GM23248 (cell line): ENCODE measurements at regions not wholly inside any gene's neighbourhood (a gene's known extent, or its start where the extent isn't known, plus 50 kb on each side); places are given as distances from the start of the nearest gene placed in this dataset.

Experiments
- DNase-seq: peaks from one replicate; pipeline ENCODE4 v3.0.0-alpha.2; 2015
- H2AFZ ChIP-seq: fragments of 200-600 bp; sonication (generic); 2 replicates; pipeline ENCODE4 v1.6.1; 2016; ENCODE audit warnings: antibody characterized with exemption
- H3F3A ChIP-seq: fragments of 200-600 bp; sonication (generic); 2 replicates; pipeline ENCODE4 v1.6.1; 2016; ENCODE audit warnings: mild to moderate bottlenecking, antibody characterized with exemption, mixed run types; ENCODE audit not compliant: insufficient read depth
- H3K27ac ChIP-seq: fragments of 200-600 bp; sonication (generic); 2 replicates; pipeline ENCODE4 v1.5.1; 2016; ENCODE audit warnings: mild to moderate bottlenecking
- H3K27me3 ChIP-seq: fragments of 200-600 bp; sonication (generic); replicated peaks from 2 replicates; pipeline ENCODE4 v1.6.1; 2016; ENCODE audit warnings: mild to moderate bottlenecking; ENCODE audit not compliant: insufficient read depth
- H3K36me3 ChIP-seq: fragments of 200-600 bp; sonication (generic); 2 replicates; pipeline ENCODE4 v1.6.1; 2016; ENCODE audit warnings: low read depth, mild to moderate bottlenecking
- H3K4me1 ChIP-seq: fragments of 200-600 bp; sonication (generic); 2 replicates; pipeline ENCODE4 v1.6.1; 2016; ENCODE audit warnings: mild to moderate bottlenecking; ENCODE audit not compliant: insufficient read depth
- H3K4me2 ChIP-seq: fragments of 200-600 bp; sonication (generic); one replicate; pipeline ENCODE4 v1.6.1; 2016; ENCODE audit warnings: mild to moderate bottlenecking; ENCODE audit not compliant: unreplicated experiment
- H3K4me3 ChIP-seq: fragments of 200-600 bp; sonication (generic); 2 replicates; pipeline ENCODE4 v1.5.1; 2016; ENCODE audit warnings: mild to moderate bottlenecking
- H3K79me2 ChIP-seq: fragments of 200-600 bp; sonication (generic); 2 replicates; pipeline ENCODE4 v1.6.1; 2016; ENCODE audit warnings: mild to moderate bottlenecking; ENCODE audit not compliant: insufficient read depth
- H3K9ac ChIP-seq: fragments of 200-600 bp; sonication (generic); 2 replicates; pipeline ENCODE4 v1.6.1; 2016; ENCODE audit warnings: mild to moderate bottlenecking
- H3K9me2 ChIP-seq: fragments of 200-600 bp; sonication (generic); 2 replicates; pipeline ENCODE4 v1.6.1; 2016; ENCODE audit warnings: mixed run types, mild to moderate bottlenecking, moderate library complexity; ENCODE audit not compliant: insufficient read depth
- H3K9me3 ChIP-seq: fragments of 200-600 bp; sonication (generic); one replicate; pipeline ENCODE4 v1.6.1; 2017; ENCODE audit warnings: low read depth
- H4K20me1 ChIP-seq: fragments of 200-600 bp; sonication (generic); 2 replicates; pipeline ENCODE4 v1.6.0; 2016; ENCODE audit not compliant: insufficient read depth
- EZH2 ChIP-seq: fragments of 200-600 bp; sonication (generic); IDR thresholded peaks from 2 replicates; pipeline ENCODE4 v1.6.1; 2018; ENCODE audit warnings: antibody characterized with exemption, mild to moderate bottlenecking; ENCODE audit not compliant: insufficient read depth, poor library complexity, severe bottlenecking
- EZH2phosphoT487 ChIP-seq: fragments of 200-600 bp; sonication (generic); IDR thresholded peaks from 2 replicates; pipeline ENCODE4 v1.6.1; 2018; ENCODE audit warnings: antibody characterized with exemption, moderate library complexity, mild to moderate bottlenecking, low read depth; ENCODE audit not compliant: insufficient read depth
- WGBS, 2 experiments: methylation state at CpG; one replicate each; pipeline ENCODE4 v1.1.6; 2015 to 2017; ENCODE audit warnings: low lambda C conversion rate in 2 of 2, low coverage in 1 of 2; ENCODE audit errors: missing lambda C conversion rate in 2 of 2; 5-methylcytosine and 5-hydroxymethylcytosine counted together
- in situ Hi-C: fragments of 300-500 bp; cut with MboI; formaldehyde crosslinking; loops from 2 replicates; pipeline ENCODE4 v1.15.0; 2020

DNA sequence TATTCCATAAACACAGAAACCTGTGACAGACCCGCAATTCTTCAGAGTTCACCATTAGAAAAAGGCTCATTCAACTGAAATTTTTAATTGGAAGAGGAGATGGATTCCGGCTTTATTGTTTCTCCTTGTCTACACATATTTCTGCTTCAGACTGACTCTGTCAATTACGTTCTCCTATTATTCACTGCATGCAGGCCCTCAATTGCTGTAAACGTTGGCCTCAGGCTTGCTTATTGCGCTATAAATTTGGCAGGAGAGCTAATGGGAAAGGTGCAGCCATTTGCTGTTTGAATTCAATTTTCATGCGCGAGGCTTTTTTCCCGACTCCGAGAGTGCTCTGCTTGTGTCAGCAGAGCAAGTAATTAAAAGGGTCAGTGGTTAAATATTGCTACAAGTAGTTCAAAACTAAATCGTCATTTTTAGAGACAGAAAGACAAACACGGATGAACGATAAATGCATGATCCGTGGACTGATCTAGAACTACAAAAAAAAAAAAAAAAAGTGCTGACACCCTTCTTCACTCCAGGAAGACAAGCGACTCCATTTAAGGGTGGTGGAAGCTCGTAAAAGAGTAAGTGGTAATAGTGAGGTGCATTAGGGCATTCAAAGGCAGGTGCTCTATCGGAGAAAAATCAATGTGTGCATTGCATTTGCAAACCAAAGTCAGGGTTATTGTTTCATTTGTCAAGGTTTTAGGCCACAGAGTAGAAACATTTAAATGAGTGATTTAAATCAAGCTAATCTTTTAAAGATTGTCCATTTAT is 841.6 kb upstream of the FRG1 start:
- Histone ChIP-seq H3K4me2 (no peak overlapping the region), H3K27me3 (no peaks in the 10 kb centered on the region), H3K79me2 (no peaks in the 10 kb centered on the region), H3K27ac (no peak overlapping the region), H3K36me3 (no peaks in the 10 kb centered on the region), H3K9ac (no peak overlapping the region), H2AFZ (no peak overlapping the region), H3F3A (no peaks in the 10 kb centered on the region), H3K4me1 (no peaks in the 10 kb centered on the region), H3K9me3 (no peaks in the 10 kb centered on the region), H4K20me1 (no peaks in the 10 kb centered on the region), H3K9me2 (no peaks in the 10 kb centered on the region), H3K4me3 (no peak overlapping the region)
- in situ Hi-C loops = no loop called here
- no peak for TF ChIP-seq EZH2
- TF ChIP-seq EZH2phosphoT487 = no peak
- 50% methylated on average over 16 of the region's 16 CpGs for WGBS, 2 experiments
- DNase-seq = no peak

DNA sequence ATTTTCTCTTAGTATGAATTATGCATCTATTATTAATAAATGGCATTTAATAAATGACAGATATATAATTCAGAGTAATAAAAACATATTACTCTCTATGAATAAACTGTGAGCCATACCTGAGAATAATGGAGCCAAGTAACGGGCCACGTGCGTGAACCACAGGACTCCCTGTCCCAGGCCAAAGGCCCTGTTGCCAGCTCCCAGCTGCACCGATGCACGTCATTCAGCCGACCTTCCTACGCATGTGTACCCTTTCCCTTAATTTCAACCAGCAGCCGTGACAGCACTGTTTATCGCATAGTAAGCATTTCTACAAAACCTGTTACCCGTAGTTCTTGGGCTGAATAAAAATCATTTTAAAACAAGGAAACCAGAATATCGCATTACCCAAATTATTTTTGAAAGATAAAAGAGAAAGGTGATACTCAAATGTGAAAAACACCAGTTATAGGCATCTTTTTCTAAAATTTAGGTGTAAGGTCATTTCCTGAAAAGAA is 827.2 kb upstream of the FRG1 start:
- 54 to 55% methylated on average over 11 of the region's 11 CpGs for WGBS, 2 experiments
- Histone ChIP-seq H3K27me3 (no peaks in the 10 kb centered on the region), H3K79me2 (no peaks in the 10 kb centered on the region), H3K4me2 (no peak overlapping the region), H3K9me3 (no peaks in the 10 kb centered on the region), H3F3A (no peaks in the 10 kb centered on the region), H2AFZ (no peak overlapping the region), H3K27ac (no peak overlapping the region), H3K36me3 (no peaks in the 10 kb centered on the region), H3K9me2 (no peaks in the 10 kb centered on the region), H4K20me1 (no peaks in the 10 kb centered on the region), H3K4me1 (no peaks in the 10 kb centered on the region), H3K4me3 (no peak overlapping the region), H3K9ac (no peak overlapping the region)
- TF ChIP-seq EZH2phosphoT487 (no peak), EZH2 (no peak)
- in situ Hi-C loops = no loop called here
- no peak for DNase-seq

DNA sequence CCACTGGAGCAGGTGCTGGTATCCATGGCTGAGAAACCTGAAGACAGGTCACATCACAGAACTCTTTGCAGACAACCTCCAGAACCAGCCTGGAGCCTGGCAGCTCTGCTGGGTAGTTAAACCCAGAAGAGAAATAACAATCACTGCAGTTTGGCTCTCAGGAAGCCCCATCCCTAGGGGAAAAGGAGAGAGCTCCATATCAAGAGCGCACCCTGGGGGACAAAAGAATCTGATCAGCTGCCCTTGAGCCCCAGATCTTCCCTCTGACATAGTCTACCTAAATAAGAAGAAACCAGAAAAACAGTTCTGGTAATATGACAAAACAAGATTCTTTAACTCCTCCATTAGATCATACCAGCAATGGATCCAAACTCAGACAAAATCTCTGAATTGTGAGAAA is 823.2 kb upstream of the FRG1 start:
- no peak for TF ChIP-seq EZH2
- no peak for TF ChIP-seq EZH2phosphoT487
- peak; percentile 6 for DNase-seq
- Histone ChIP-seq H4K20me1 (no peaks in the 10 kb centered on the region), H3K9me2 (no peaks in the 10 kb centered on the region), H3K4me1 (no peaks in the 10 kb centered on the region), H2AFZ (no peak overlapping the region), H3K27ac (no peak overlapping the region), H3K4me3 (no peak overlapping the region), H3K27me3 (no peaks in the 10 kb centered on the region), H3K9ac (no peak overlapping the region), H3K4me2 (no peak overlapping the region), H3K9me3 (no peaks in the 10 kb centered on the region), H3K79me2 (no peaks in the 10 kb centered on the region), H3K36me3 (no peaks in the 10 kb centered on the region), H3F3A (no peaks in the 10 kb centered on the region)
- in situ Hi-C loops = no loop called here
- WGBS, 2 experiments = 46 to 57% methylated on average over 1 of the region's 1 CpG

DNA sequence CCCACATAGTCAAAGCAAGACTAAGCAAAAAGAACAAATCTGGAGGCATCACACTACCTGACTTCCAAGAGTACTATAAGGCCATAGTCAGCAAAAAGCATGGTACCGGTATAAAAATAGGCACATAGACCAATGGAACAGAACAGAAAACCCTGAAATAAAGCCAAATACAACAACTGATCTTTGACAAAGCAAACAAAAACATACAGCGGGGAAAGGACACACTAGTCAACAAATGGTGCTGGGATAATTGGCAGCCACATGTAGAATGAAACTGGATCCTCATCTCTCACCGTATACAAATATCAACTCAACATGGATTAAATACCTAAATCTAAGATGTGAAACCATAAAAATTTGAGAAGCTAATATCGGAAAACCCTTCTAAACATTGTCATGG is 819.3 kb upstream of the FRG1 start:
- Histone ChIP-seq H3F3A (no peaks in the 10 kb centered on the region), H3K4me3 (no peak overlapping the region), H2AFZ (no peak overlapping the region), H3K9me2 (no peaks in the 10 kb centered on the region), H3K27ac (no peak overlapping the region), H3K36me3 (no peaks in the 10 kb centered on the region), H3K9ac (no peak overlapping the region), H3K4me1 (no peaks in the 10 kb centered on the region), H3K9me3 (no peaks in the 10 kb centered on the region), H3K27me3 (no peaks in the 10 kb centered on the region), H3K4me2 (no peak overlapping the region), H3K79me2 (no peaks in the 10 kb centered on the region), H4K20me1 (no peaks in the 10 kb centered on the region)
- no peak for TF ChIP-seq EZH2phosphoT487
- TF ChIP-seq EZH2 = no peak
- DNase-seq = no peak
- in situ Hi-C loops = no loop called here
- 44 to 45% methylated on average over 4 of the region's 4 CpGs for WGBS, 2 experiments
